Thyroid gland (tissue), 4 donors: ENCODE measurements at regions not wholly inside any gene's neighbourhood (a gene's known extent, or its start where the extent isn't known, plus 50 kb on each side); places are given as distances from the start of the nearest gene placed in this dataset.

Experiments
- POLR2A ChIP-seq, 2 donors: fragments of 450-650 bp; IDR thresholded peaks; one replicate each; pipeline ENCODE4 v1.6.1; 2017; ENCODE audit warnings: antibody characterized with exemption in 2 of 2, mild to moderate bottlenecking in 2 of 2, moderate library complexity in 1 of 2
- TF ChIP-seq, protein P1 (sequence below), 6 experiments: fragments of 200-600 bp in 3 of 6; fragments of 450-650 bp in 3 of 6; sonication (generic) in 3 of 6; IDR thresholded peaks; one replicate each; pipeline ENCODE4 v1.5.1; 2016 to 2019; ENCODE audit warnings: antibody characterized with exemption in 6 of 6, mild to moderate bottlenecking in 2 of 6, inconsistent platforms in 1 of 6, moderate library complexity in 1 of 6

DNA sequence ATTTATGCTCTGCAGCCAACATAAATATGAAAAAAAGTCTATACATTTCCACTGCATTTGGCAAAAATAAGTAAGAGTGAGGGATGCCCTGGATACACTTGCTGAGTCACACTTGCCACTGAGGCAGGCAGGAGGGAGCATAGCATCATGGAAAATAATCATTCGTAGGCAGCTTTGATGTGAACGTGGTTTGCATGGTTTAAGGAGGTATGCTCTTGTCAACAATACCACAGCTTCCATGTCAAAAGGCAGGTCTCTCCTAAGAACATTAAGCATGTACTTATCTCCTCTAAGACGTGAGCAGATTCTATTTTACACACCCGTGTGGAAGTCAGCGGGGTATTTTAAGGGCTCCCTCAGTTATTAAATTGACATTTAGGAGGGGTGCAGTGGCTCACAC lies 89.2 kb upstream of the WDR11 start:
- TF ChIP-seq, protein P1, sequence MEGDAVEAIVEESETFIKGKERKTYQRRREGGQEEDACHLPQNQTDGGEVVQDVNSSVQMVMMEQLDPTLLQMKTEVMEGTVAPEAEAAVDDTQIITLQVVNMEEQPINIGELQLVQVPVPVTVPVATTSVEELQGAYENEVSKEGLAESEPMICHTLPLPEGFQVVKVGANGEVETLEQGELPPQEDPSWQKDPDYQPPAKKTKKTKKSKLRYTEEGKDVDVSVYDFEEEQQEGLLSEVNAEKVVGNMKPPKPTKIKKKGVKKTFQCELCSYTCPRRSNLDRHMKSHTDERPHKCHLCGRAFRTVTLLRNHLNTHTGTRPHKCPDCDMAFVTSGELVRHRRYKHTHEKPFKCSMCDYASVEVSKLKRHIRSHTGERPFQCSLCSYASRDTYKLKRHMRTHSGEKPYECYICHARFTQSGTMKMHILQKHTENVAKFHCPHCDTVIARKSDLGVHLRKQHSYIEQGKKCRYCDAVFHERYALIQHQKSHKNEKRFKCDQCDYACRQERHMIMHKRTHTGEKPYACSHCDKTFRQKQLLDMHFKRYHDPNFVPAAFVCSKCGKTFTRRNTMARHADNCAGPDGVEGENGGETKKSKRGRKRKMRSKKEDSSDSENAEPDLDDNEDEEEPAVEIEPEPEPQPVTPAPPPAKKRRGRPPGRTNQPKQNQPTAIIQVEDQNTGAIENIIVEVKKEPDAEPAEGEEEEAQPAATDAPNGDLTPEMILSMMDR (IDR thresholded peaks at IDR 0.05) = no peak
- TF ChIP-seq POLR2A (IDR thresholded peaks at IDR 0.05) = no peak
